SK-N-SH treated with all-trans-retinoic acid at 6 μM for 48 hours (cell line): ENCODE measurements at regions not wholly inside any gene's neighbourhood (a gene's known extent, or its start where the extent isn't known, plus 50 kb on each side); places are given as distances from the start of the nearest gene placed in this dataset.

Source experiments
- ATAC-seq: fragments of 200-7000 bp; cut with Tn5 transposase; 3 replicates; pipeline ENCODE4 v1.9.1; 2020; ENCODE audit warnings: mild to moderate bottlenecking, moderate library complexity
- BACH2 ChIP-seq: fragments of 250-450 bp; sonication (Bioruptor Pico); IDR thresholded peaks from 2 replicates; pipeline ENCODE4 v1.9.0; 2021; ENCODE audit warnings: mild to moderate bottlenecking, borderline replicate concordance
- CSDC2 ChIP-seq: fragments of 250-450 bp; sonication (Bioruptor Pico); IDR thresholded peaks from 2 replicates; pipeline ENCODE4 v1.5.0; 2020; ENCODE audit warnings: mild to moderate bottlenecking, moderate library complexity
- CSRNP3 ChIP-seq: fragments of 250-450 bp; sonication (Bioruptor Pico); IDR thresholded peaks from 2 replicates; pipeline ENCODE4 v1.5.1; 2021; ENCODE audit warnings: mild to moderate bottlenecking, moderate library complexity
- ESRRG ChIP-seq: fragments of 250-450 bp; sonication (Bioruptor Pico); IDR thresholded peaks from 2 replicates; pipeline ENCODE4 v1.6.1; 2021; ENCODE audit warnings: mild to moderate bottlenecking
- GLIS3 ChIP-seq: fragments of 250-450 bp; sonication (Bioruptor Pico); IDR thresholded peaks from 2 replicates; pipeline ENCODE4 v1.5.0; 2020; ENCODE audit warnings: mild to moderate bottlenecking, moderate library complexity
- ISL1 ChIP-seq: fragments of 250-450 bp; sonication (Bioruptor Pico); IDR thresholded peaks from 2 replicates; pipeline ENCODE4 v2.1.2; 2022; ENCODE audit warnings: mild to moderate bottlenecking, moderate library complexity
- OSR1 ChIP-seq: fragments of 250-450 bp; sonication (Bioruptor Pico); IDR thresholded peaks from 2 replicates; pipeline ENCODE4 v1.8.0; 2022; ENCODE audit warnings: moderate library complexity, mild to moderate bottlenecking, inconsistent platforms
- PPARA ChIP-seq: fragments of 250-450 bp; sonication (Bioruptor Pico); IDR thresholded peaks from 2 replicates; pipeline ENCODE4 v1.5.0; 2020; ENCODE audit warnings: mild to moderate bottlenecking, borderline replicate concordance
- SNAI2 ChIP-seq: fragments of 250-450 bp; sonication (Bioruptor Pico); IDR thresholded peaks from 2 replicates; pipeline ENCODE4 v1.5.0; 2020; ENCODE audit warnings: mild to moderate bottlenecking, moderate library complexity
- TCF4 ChIP-seq: fragments of 250-450 bp; sonication (Bioruptor Pico); IDR thresholded peaks from 2 replicates; pipeline ENCODE4 v1.8.0; 2021; ENCODE audit warnings: mild to moderate bottlenecking, moderate library complexity, borderline replicate concordance
- TSHZ2 ChIP-seq: fragments of 250-450 bp; sonication (Bioruptor Pico); IDR thresholded peaks from 2 replicates; pipeline ENCODE4 v1.5.0; 2020; ENCODE audit warnings: mild to moderate bottlenecking, moderate library complexity
- ZC3H10 ChIP-seq: fragments of 250-450 bp; sonication (Bioruptor Pico); IDR thresholded peaks from 2 replicates; pipeline ENCODE4 v1.5.1; 2021; ENCODE audit warnings: mild to moderate bottlenecking, moderate library complexity
- ZFP3 ChIP-seq: fragments of 250-450 bp; sonication (Bioruptor Pico); IDR thresholded peaks from 2 replicates; pipeline ENCODE4 v1.5.0; 2020; ENCODE audit warnings: mild to moderate bottlenecking, moderate library complexity
- ZNF565 ChIP-seq: fragments of 450-650 bp; formaldehyde crosslinking; conservative IDR thresholded peaks from 2 replicates; pipeline ENCODE4 v1.5.0; 2020; ENCODE audit warnings: low read depth, mild to moderate bottlenecking, moderate library complexity
- ZNF70 ChIP-seq: fragments of 450-650 bp; formaldehyde crosslinking; IDR thresholded peaks from 2 replicates; pipeline ENCODE4 v1.5.0; 2020; ENCODE audit warnings: mild to moderate bottlenecking, moderate library complexity
- ZNF8 ChIP-seq: fragments of 450-650 bp; formaldehyde crosslinking; IDR thresholded peaks from 2 replicates; pipeline ENCODE4 v1.5.0; 2020; ENCODE audit warnings: mild to moderate bottlenecking, moderate library complexity
- TF ChIP-seq, protein P1 (sequence below): fragments of 250-450 bp; sonication (Bioruptor Pico); IDR thresholded peaks from 2 replicates; pipeline ENCODE4 v1.8.0; 2021; ENCODE audit warnings: low read depth, mild to moderate bottlenecking, moderate library complexity, borderline replicate concordance
- TF ChIP-seq, protein P2 (sequence below): fragments of 250-450 bp; sonication (Bioruptor Pico); IDR thresholded peaks from 2 replicates; pipeline ENCODE4 v1.8.0; 2020; ENCODE audit warnings: mild to moderate bottlenecking, moderate library complexity, borderline replicate concordance

GRCh38 chr1:37353871-37354270 is 120.5 kb upstream of the ZC3H12A start:
- no peak for ATAC-seq
- TF ChIP-seq CSRNP3 (no peak), ZNF8 (CRISPR knock-in tag) (no peak), ZC3H10 (no peak), CSDC2 (CRISPR knock-in tag) (no peak), SNAI2 (CRISPR knock-in tag) (no peak), ZNF565 (no peak), PPARA (CRISPR knock-in tag) (no peak), BACH2 (CRISPR knock-in tag) (no peak), ZFP3 (CRISPR knock-in tag) (no peak)

DNA sequence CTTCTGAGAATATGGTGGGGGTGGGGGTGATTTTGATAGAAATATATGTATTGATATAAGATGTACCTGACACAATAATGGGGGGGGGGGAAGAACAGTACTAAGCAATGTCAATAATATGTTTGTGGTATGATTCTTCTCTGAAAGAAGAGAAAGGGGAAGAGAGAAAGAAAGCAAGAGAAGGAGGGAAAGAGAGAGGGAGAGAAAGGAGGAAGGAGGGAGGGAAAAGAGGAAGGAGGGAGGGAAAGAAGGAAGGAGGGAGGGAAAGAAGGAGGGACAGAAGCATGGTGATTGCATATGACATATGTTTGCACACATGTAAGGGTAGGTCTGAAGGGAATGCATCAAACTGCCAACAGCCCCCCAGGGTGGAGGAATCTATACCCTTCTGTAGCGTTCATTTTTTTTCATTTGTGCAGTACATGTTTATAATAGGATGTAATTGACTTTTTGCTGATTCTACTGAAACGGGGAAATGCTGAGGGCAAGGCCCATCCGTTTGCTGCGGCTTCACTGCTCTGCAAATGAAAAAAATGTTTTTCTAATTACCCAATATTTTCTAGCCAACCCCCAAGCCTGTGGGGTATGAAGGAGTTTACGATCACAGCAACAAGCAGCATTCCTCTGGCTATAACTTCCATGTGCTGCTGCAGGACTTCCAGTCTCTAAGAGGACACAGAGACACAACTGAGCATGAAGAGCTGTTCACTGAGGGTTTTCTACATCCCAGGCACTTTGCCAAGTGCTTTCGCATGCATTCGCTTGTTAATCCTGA is 119.3 kb upstream of the ZC3H12A start:
- no peak for ATAC-seq
- TF ChIP-seq, protein P1, sequence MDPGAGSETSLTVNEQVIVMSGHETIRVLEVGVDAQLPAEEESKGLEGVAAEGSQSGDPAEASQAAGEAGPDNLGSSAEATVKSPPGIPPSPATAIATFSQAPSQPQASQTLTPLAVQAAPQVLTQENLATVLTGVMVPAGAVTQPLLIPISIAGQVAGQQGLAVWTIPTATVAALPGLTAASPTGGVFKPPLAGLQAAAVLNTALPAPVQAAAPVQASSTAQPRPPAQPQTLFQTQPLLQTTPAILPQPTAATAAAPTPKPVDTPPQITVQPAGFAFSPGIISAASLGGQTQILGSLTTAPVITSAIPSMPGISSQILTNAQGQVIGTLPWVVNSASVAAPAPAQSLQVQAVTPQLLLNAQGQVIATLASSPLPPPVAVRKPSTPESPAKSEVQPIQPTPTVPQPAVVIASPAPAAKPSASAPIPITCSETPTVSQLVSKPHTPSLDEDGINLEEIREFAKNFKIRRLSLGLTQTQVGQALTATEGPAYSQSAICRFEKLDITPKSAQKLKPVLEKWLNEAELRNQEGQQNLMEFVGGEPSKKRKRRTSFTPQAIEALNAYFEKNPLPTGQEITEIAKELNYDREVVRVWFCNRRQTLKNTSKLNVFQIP = no peak
- TF ChIP-seq ZNF8 (CRISPR knock-in tag) = no peak
- TF ChIP-seq ZNF70 (CRISPR knock-in tag) = no peak
- TF ChIP-seq ISL1 = no peak
- no peak for TF ChIP-seq ZNF565
- no peak for TF ChIP-seq CSDC2 (CRISPR knock-in tag)
- TF ChIP-seq CSRNP3 = no peak
- no peak for TF ChIP-seq OSR1 (CRISPR knock-in tag)
- no peak for TF ChIP-seq ZFP3 (CRISPR knock-in tag)
- TF ChIP-seq TSHZ2 = no peak

DNA sequence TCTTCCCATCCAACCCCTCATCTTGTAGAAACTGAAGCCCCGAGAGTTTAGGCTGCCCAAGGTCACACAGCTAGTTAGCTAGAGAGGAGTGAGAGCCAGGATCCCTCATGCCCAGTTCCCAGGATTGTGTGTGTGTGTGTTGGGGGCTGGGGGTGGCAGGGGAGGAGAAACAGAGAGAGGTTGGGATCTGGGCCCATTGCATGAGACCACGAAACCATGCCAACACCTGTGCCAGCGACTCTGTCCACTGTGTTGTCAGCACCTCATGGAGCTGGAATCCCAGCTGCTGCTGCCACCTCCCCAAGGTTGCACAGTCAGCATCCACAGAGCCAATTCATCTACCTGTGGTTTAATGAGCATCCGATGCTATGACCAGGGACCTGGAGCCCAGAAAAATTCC is 115.4 kb upstream of the ZC3H12A start:
- TF ChIP-seq ZNF70 (CRISPR knock-in tag) (no peak), CSRNP3 (no peak), ZNF565 (no peak), ESRRG (CRISPR knock-in tag) (no peak), TCF4 (CRISPR knock-in tag) (no peak), TSHZ2 (no peak), GLIS3 (no peak), OSR1 (CRISPR knock-in tag) (no peak)
- TF ChIP-seq, protein P2, sequence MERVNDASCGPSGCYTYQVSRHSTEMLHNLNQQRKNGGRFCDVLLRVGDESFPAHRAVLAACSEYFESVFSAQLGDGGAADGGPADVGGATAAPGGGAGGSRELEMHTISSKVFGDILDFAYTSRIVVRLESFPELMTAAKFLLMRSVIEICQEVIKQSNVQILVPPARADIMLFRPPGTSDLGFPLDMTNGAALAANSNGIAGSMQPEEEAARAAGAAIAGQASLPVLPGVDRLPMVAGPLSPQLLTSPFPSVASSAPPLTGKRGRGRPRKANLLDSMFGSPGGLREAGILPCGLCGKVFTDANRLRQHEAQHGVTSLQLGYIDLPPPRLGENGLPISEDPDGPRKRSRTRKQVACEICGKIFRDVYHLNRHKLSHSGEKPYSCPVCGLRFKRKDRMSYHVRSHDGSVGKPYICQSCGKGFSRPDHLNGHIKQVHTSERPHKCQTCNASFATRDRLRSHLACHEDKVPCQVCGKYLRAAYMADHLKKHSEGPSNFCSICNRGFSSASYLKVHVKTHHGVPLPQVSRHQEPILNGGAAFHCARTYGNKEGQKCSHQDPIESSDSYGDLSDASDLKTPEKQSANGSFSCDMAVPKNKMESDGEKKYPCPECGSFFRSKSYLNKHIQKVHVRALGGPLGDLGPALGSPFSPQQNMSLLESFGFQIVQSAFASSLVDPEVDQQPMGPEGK (CRISPR knock-in tag) = no peak
- TF ChIP-seq, protein P1 = no peak
- TF ChIP-seq, all 23 proteins: peak for 0
- ATAC-seq = no peak
